ENCODE measurements at regions not wholly inside any gene's neighbourhood (a gene's known extent, or its start where the extent isn't known, plus 50 kb on each side); places are given as distances from the start of the nearest gene placed in this dataset.
"Not testable (repeated sequence)": the region's sequence is repeated elsewhere in the genome, so short reads cannot be mapped to it uniquely, and the experiment has no call there.

GRCh38 chr3:157912514-157913451 is 193.4 kb downstream of the SHOX2 start:
- Histone ChIP-seq H3K9me3 (ENCODE audit: insufficient read depth, low read length) (no peaks in the 10 kb centered on the region), H3K9ac (ENCODE audit: insufficient read length, low read depth) (no peak overlapping the region), H3K36me3 (ENCODE audit: insufficient read depth, insufficient read length, low read length) (no peaks in the 10 kb centered on the region), H3K27me3 (ENCODE audit: insufficient read depth, insufficient read length) (no peaks in the 10 kb centered on the region), H3K4me3 (ENCODE audit: insufficient read length, low read depth) (no peak overlapping the region), H3K4me1 (ENCODE audit: insufficient read depth, insufficient read length) (no peaks in the 10 kb centered on the region)
- DNase-seq (ENCODE audit: low read depth, low spot score): no peak
- TF ChIP-seq YY1 (IDR thresholded peaks at IDR 0.05; ENCODE audit: insufficient read depth, insufficient read length) (no peak), SUZ12 (IDR thresholded peaks at IDR 0.05; ENCODE audit: extremely low read depth, insufficient read depth, insufficient read length) (no peak), ZNF274 (IDR thresholded peaks at IDR 0.05; ENCODE audit: low read depth, low read length) (no peak)

GRCh38 chr3:157906627-157907026 is 199.6 kb downstream of the SHOX2 start:
- no peaks in the 10 kb centered on the region for H3K9me3 ChIP-seq (ENCODE audit: insufficient read depth, low read length)
- no peaks in the 10 kb centered on the region for H3K27me3 ChIP-seq (ENCODE audit: insufficient read depth, insufficient read length)
- no peak overlapping the region for H3K4me3 ChIP-seq (ENCODE audit: insufficient read length, low read depth)
- DNase-seq (ENCODE audit: low read depth, low spot score): no peak
- no peaks in the 10 kb centered on the region for H3K4me1 ChIP-seq (ENCODE audit: insufficient read depth, insufficient read length)
- TF ChIP-seq YY1 (IDR thresholded peaks at IDR 0.05; ENCODE audit: insufficient read depth, insufficient read length): no peak
- no peak for TF ChIP-seq ZNF274 (IDR thresholded peaks at IDR 0.05; ENCODE audit: low read depth, low read length)
- no peak for TF ChIP-seq SUZ12 (IDR thresholded peaks at IDR 0.05; ENCODE audit: extremely low read depth, insufficient read depth, insufficient read length)
- no peaks in the 10 kb centered on the region for H3K36me3 ChIP-seq (ENCODE audit: insufficient read depth, insufficient read length, low read length)
- H3K9ac ChIP-seq (ENCODE audit: insufficient read length, low read depth): no peak overlapping the region

GRCh38 chr3:157905885-157906284 is 200.3 kb downstream of the SHOX2 start:
- Histone ChIP-seq H3K9me3 (ENCODE audit: insufficient read depth, low read length) (no peaks in the 10 kb centered on the region), H3K4me1 (ENCODE audit: insufficient read depth, insufficient read length) (no peaks in the 10 kb centered on the region), H3K9ac (ENCODE audit: insufficient read length, low read depth) (no peak overlapping the region), H3K4me3 (ENCODE audit: insufficient read length, low read depth) (no peak overlapping the region), H3K27me3 (ENCODE audit: insufficient read depth, insufficient read length) (no peaks in the 10 kb centered on the region), H3K36me3 (ENCODE audit: insufficient read depth, insufficient read length, low read length) (no peaks in the 10 kb centered on the region)
- DNase-seq (ENCODE audit: low read depth, low spot score): no peak
- TF ChIP-seq ZNF274 (IDR thresholded peaks at IDR 0.05; ENCODE audit: low read depth, low read length) (no peak), YY1 (IDR thresholded peaks at IDR 0.05; ENCODE audit: insufficient read depth, insufficient read length) (no peak), SUZ12 (IDR thresholded peaks at IDR 0.05; ENCODE audit: extremely low read depth, insufficient read depth, insufficient read length) (no peak)

GRCh38 chr3:157902680-157903079 is 203.5 kb downstream of the SHOX2 start:
- not testable (repeated sequence) for H3K4me3 ChIP-seq (ENCODE audit: insufficient read length, low read depth); H3K9me3 ChIP-seq (ENCODE audit: insufficient read depth, low read length); H3K36me3 ChIP-seq (ENCODE audit: insufficient read depth, insufficient read length, low read length); DNase-seq (ENCODE audit: low read depth, low spot score); H3K27me3 ChIP-seq (ENCODE audit: insufficient read depth, insufficient read length); H3K4me1 ChIP-seq (ENCODE audit: insufficient read depth, insufficient read length); H3K9ac ChIP-seq (ENCODE audit: insufficient read length, low read depth)

GRCh38 chr3:157888040-157888439 is 218.2 kb downstream of the SHOX2 start:
- TF ChIP-seq YY1 (IDR thresholded peaks at IDR 0.05; ENCODE audit: insufficient read depth, insufficient read length): no peak
- TF ChIP-seq SUZ12 (IDR thresholded peaks at IDR 0.05; ENCODE audit: extremely low read depth, insufficient read depth, insufficient read length): no peak
- no peak for TF ChIP-seq ZNF274 (IDR thresholded peaks at IDR 0.05; ENCODE audit: low read depth, low read length)
- H3K4me1 ChIP-seq (ENCODE audit: insufficient read depth, insufficient read length): no peaks in the 10 kb centered on the region
- no peak overlapping the region for H3K9ac ChIP-seq (ENCODE audit: insufficient read length, low read depth)
- no peaks in the 10 kb centered on the region for H3K36me3 ChIP-seq (ENCODE audit: insufficient read depth, insufficient read length, low read length)
- no peaks in the 10 kb centered on the region for H3K9me3 ChIP-seq (ENCODE audit: insufficient read depth, low read length)
- H3K4me3 ChIP-seq (ENCODE audit: insufficient read length, low read depth): no peak overlapping the region
- DNase-seq (ENCODE audit: low read depth, low spot score): no peak
- H3K27me3 ChIP-seq (ENCODE audit: insufficient read depth, insufficient read length): no peaks in the 10 kb centered on the region

DNA sequence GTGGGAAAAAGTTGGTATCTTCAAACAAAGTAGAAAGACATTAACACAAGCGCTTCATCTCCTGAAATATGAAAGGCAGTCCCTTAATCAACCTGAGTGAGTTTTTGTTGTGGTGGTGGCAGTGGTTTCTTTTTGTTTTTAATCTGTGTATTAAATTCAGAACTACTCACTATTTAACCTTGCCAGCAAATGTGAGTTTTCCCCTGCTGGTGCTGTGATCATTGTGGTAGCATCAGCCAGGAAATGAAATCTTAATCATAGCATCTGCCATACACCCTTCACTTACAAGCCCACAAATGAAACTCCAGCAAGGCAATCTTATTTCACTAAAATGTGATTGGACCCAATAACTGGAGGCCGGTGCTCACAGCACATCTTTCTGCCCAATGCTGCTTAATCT is 229.7 kb downstream of the SHOX2 start:
- TF ChIP-seq SUZ12 (IDR thresholded peaks at IDR 0.05; ENCODE audit: extremely low read depth, insufficient read depth, insufficient read length) (no peak), ZNF274 (IDR thresholded peaks at IDR 0.05; ENCODE audit: low read depth, low read length) (no peak), YY1 (IDR thresholded peaks at IDR 0.05; ENCODE audit: insufficient read depth, insufficient read length) (no peak)
- H3K9ac ChIP-seq (ENCODE audit: insufficient read length, low read depth): no peak overlapping the region
- no peak for DNase-seq (ENCODE audit: low read depth, low spot score)
- H3K4me1 ChIP-seq (ENCODE audit: insufficient read depth, insufficient read length): no peaks in the 10 kb centered on the region
- peaks cover 15% of the 10 kb centered on the region; the same call in 1 of the 2 replicates for H3K9me3 ChIP-seq (ENCODE audit: insufficient read depth, low read length)
- no peaks in the 10 kb centered on the region for H3K36me3 ChIP-seq (ENCODE audit: insufficient read depth, insufficient read length, low read length)
- no peak overlapping the region for H3K4me3 ChIP-seq (ENCODE audit: insufficient read length, low read depth)
- no peaks in the 10 kb centered on the region for H3K27me3 ChIP-seq (ENCODE audit: insufficient read depth, insufficient read length)

DNA sequence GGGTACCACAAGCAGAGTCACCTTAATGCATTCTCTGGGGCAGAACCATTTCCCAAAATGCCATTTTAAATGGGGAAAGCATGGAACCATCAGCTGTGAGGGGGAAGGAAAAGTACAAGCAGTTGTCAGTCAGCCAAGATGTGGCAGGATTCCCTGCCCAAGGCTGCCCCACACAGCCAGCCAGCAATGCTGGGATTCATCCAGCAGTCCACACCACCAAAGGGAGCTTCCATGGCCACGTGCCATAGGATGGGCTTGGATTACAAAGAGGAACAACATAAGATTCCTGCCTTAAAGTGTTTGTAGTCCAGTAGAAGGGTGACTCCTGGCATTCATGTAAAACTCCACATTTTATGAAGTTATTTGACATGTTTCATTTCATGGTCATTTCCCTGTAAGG is 233.3 kb downstream of the SHOX2 start:
- no peaks in the 10 kb centered on the region for H3K27me3 ChIP-seq (ENCODE audit: insufficient read depth, insufficient read length)
- no peak overlapping the region for H3K9ac ChIP-seq (ENCODE audit: insufficient read length, low read depth)
- no peaks in the 10 kb centered on the region for H3K36me3 ChIP-seq (ENCODE audit: insufficient read depth, insufficient read length, low read length)
- H3K9me3 ChIP-seq (ENCODE audit: insufficient read depth, low read length): peaks cover 3% of the 10 kb centered on the region; the same call in 1 of the 2 replicates
- no peak overlapping the region for H3K4me3 ChIP-seq (ENCODE audit: insufficient read length, low read depth)
- H3K4me1 ChIP-seq (ENCODE audit: insufficient read depth, insufficient read length): no peaks in the 10 kb centered on the region
- DNase-seq (ENCODE audit: low read depth, low spot score): no peak
- TF ChIP-seq YY1 (IDR thresholded peaks at IDR 0.05; ENCODE audit: insufficient read depth, insufficient read length): no peak
- no peak for TF ChIP-seq SUZ12 (IDR thresholded peaks at IDR 0.05; ENCODE audit: extremely low read depth, insufficient read depth, insufficient read length)
- no peak for TF ChIP-seq ZNF274 (IDR thresholded peaks at IDR 0.05; ENCODE audit: low read depth, low read length)

All from NT2/D1 (cell line).